Activated T-cell treated with anti-CD3 and anti-CD28 coated beads, Interleukin-2, amount 50 U/mL, for 72 hours (primary cell): ENCODE measurements at regions not wholly inside any gene's neighbourhood (a gene's known extent, or its start where the extent isn't known, plus 50 kb on each side); places are given as distances from the start of the nearest gene placed in this dataset.
"Not testable (repeated sequence)": the region's sequence is repeated elsewhere in the genome, so short reads cannot be mapped to it uniquely, and the experiment has no call there.

Source experiments
- ATAC-seq, 2 donors: fragments of 150-1000 bp; cut with Tn5 transposase; replicated peaks in 1 of 2; 2 replicates each; pipeline ENCODE4 v1.10.0; 2021; ENCODE audit warnings: moderate library complexity in 2 of 2, mild to moderate bottlenecking in 1 of 2
- DNase-seq, 2 donors: peaks; one replicate each; pipeline ENCODE4 v3.0.0; 2021 to 2022; ENCODE audit warnings: mixed read lengths in 1 of 2
- H3K27ac Mint-ChIP-seq: one replicate; pipeline ENCODE4 v1.8.0; 2022; ENCODE audit warnings: mild to moderate bottlenecking, moderate library complexity, mixed read lengths
- H3K27me3 Mint-ChIP-seq: one replicate; pipeline ENCODE4 v1.8.0; 2022; ENCODE audit warnings: low read depth, mixed read lengths
- H3K36me3 Mint-ChIP-seq, 2 donors: one replicate each; pipeline ENCODE4 v1.8.0; 2022; ENCODE audit warnings: mixed read lengths in 2 of 2, mild to moderate bottlenecking in 1 of 2; ENCODE audit not compliant: insufficient read depth in 2 of 2
- H3K4me1 Mint-ChIP-seq: one replicate; pipeline ENCODE4 v1.8.0; 2022; ENCODE audit warnings: low read depth, mixed read lengths
- H3K4me3 Mint-ChIP-seq, 2 donors: one replicate each; pipeline ENCODE4 v1.8.0; 2022; ENCODE audit warnings: mild to moderate bottlenecking in 2 of 2, mixed read lengths in 2 of 2, moderate library complexity in 2 of 2
- H3K9me3 Mint-ChIP-seq, 2 donors: one replicate each; pipeline ENCODE4 v1.8.0; 2022; ENCODE audit warnings: mixed read lengths in 2 of 2

DNA sequence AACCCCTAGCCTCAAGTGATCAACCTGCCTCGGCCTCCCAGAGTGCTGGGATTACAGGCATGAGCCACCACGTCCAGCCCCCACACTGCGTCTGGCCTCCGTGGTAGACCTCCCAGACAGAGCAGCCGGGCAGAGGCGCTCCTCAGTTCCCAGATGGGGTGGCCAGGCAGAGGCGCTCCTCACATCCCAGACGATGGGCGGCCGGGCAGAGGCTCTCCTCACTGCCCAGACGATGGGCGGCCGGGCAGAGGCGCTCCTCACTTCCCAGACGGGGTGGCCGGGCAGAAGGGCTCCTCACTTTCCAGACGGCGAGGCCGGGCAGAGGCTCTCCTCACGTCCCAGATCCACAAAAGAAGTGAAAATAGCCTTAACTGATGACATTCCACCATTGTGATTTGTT is 266.6 kb upstream of the FRG2C start:
- H3K9me3 Mint-ChIP-seq, H3K36me3 Mint-ChIP-seq, H3K4me3 Mint-ChIP-seq, DNase-seq, ATAC-seq, H3K27me3 Mint-ChIP-seq, H3K4me1 Mint-ChIP-seq, H3K27ac Mint-ChIP-seq: not testable (repeated sequence)

DNA sequence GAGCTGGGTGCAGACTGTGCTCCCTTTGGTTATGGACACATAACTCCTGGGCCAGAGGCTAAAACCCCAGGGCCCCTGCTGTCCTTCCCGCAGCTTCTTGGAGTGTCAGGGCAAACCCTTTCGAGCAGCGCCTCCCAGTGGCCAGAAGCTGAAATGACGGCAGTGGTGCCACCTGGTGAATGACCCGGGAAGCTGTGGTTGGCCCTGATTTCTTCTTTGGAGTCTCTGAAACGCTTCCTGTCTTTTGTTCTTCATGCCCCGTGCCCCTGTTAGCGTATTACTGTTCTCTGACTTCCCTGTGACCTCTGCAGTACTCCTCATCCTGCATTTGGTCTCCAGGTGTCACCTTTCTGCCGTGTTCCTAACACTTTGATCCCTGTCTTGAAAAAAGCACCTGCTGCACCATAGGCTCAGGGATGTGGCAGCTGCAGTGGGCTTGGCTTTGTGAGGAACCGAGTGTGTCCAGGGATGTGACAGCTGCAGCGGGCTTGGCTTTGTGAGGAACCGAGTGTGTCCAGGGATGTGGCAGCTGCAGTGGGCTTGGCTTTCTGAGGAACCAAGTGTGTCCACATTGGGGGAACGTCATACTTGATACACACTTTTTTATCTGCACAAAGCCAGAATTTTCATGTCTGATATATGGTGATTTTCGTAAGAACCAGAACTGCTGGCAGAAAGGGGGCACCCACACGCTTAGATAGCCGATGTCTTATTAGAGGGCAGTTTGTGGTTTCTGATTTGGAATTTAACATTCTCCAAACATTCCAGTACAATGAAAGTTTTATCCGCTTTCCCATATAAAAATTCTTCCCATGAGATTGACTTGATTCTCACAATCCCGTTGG is 241.8 kb upstream of the FRG2C start:
- not testable (repeated sequence) for ATAC-seq, H3K36me3 Mint-ChIP-seq, H3K27ac Mint-ChIP-seq

GRCh38 chr3:75425379-75425778 is 238.7 kb upstream of the FRG2C start:
- H3K36me3 Mint-ChIP-seq, H3K4me3 Mint-ChIP-seq, H3K27ac Mint-ChIP-seq, H3K9me3 Mint-ChIP-seq, DNase-seq, H3K4me1 Mint-ChIP-seq, ATAC-seq, H3K27me3 Mint-ChIP-seq: not testable (repeated sequence)

More for the DNA sequence above, 241.8 kb upstream of the FRG2C start:
- not testable (repeated sequence) for H3K27me3 Mint-ChIP-seq, H3K4me3 Mint-ChIP-seq, H3K9me3 Mint-ChIP-seq, H3K4me1 Mint-ChIP-seq
- DNase-seq = peak; percentile 8 to 56

- not testable (repeated sequence) for H3K27ac Mint-ChIP-seq, ATAC-seq, H3K9me3 Mint-ChIP-seq, H3K36me3 Mint-ChIP-seq, H3K27me3 Mint-ChIP-seq, DNase-seq, H3K4me1 Mint-ChIP-seq, H3K4me3 Mint-ChIP-seq
Observed at GRCh38 chr3:75427486-75427885, 236.6 kb upstream of the FRG2C start.

- not testable (repeated sequence) for DNase-seq, H3K27ac Mint-ChIP-seq, H3K4me1 Mint-ChIP-seq, H3K4me3 Mint-ChIP-seq, H3K9me3 Mint-ChIP-seq, ATAC-seq, H3K36me3 Mint-ChIP-seq, H3K27me3 Mint-ChIP-seq
Observed at GRCh38 chr3:75427906-75428305, 236.2 kb upstream of the FRG2C start.

DNA sequence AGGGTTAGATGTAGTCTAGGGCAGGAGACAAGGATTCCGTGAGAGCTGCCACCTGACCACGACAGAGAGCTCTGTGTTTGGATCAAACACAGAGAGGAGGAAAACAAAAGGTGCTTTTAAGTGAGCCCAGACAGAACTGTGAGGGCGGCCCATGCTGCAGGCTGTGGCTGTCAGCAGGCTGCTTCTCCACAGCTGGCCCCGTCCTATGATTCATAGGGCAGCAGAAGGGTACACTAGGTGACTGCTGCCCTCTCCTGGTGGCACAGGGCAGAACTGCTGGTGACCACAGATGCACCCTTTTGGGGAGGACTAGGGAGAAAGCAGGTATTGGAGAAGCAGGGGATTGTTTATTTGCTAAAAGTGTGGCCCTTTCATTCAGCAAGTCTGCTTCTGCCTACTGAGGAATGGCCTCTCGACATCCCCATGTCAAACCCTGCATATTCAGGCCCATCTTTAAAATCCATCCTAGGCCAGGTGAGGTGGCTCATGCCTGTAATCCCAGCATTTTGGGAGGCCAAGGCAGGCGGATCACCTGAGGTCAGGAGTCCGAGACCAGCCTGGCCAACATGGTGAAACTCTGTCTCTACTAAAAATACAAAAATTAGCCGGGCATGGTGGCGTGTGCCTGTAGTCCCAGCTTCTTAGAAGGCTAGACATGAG is 234.4 kb upstream of the FRG2C start:
- not testable (repeated sequence) for H3K9me3 Mint-ChIP-seq
- H3K27ac Mint-ChIP-seq = peak overlapping the region; percentile 50

DNA sequence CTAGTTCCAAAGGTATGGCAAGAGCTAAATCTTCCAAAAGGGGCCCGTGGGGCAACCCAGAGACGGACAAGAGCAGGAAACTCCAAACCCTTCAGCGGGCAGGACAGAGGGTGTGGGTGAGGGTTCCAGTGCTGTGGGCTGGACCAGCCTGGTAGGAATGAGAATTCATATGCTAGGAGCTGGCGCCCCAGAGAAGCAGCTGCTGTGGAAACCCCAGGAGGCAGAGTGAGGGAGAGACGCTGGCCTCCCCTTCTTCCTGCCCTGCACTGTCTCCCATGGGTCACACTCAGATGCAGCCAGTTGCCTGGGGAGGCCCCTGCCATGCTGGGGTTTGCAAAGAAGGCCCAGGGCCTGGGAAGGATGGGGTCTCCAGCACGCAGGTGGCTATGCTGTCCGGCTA is 233.7 kb upstream of the FRG2C start:
- H3K4me1 Mint-ChIP-seq = peaks cover 14% of the 10 kb centered on the region
- DNase-seq, H3K9me3 Mint-ChIP-seq, H3K36me3 Mint-ChIP-seq, ATAC-seq, H3K4me3 Mint-ChIP-seq, H3K27ac Mint-ChIP-seq, H3K27me3 Mint-ChIP-seq: not testable (repeated sequence)

More for the DNA sequence above, 234.4 kb upstream of the FRG2C start:
- not testable (repeated sequence) for H3K27me3 Mint-ChIP-seq, H3K36me3 Mint-ChIP-seq, ATAC-seq, H3K4me3 Mint-ChIP-seq
- DNase-seq = peak; percentile 64 to 77
- H3K4me1 Mint-ChIP-seq = peaks cover 14% of the 10 kb centered on the region

DNA sequence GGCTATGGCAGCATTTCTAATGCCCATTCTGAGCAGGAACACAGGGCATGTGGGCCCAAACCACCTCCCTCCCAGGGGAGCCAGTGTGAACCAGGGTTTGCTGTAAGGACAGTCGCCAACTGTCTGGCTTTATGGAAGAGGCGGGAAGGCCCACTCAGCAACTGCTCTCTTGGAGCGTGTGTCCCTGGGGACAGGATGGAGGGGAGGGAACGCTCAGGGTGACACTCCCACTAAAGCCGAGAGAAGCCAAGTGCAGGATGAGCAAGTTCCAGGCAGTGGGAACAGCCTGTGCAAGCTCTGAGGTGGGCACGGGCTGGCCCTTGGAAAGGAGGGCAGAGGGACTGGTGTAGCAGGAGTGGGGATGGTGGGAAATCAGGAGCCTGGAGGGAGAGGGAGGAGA is 233.0 kb upstream of the FRG2C start:
- H3K4me1 Mint-ChIP-seq = peaks cover 14% of the 10 kb centered on the region
- H3K9me3 Mint-ChIP-seq, ATAC-seq, H3K27me3 Mint-ChIP-seq, H3K27ac Mint-ChIP-seq, DNase-seq, H3K4me3 Mint-ChIP-seq, H3K36me3 Mint-ChIP-seq: not testable (repeated sequence)

DNA sequence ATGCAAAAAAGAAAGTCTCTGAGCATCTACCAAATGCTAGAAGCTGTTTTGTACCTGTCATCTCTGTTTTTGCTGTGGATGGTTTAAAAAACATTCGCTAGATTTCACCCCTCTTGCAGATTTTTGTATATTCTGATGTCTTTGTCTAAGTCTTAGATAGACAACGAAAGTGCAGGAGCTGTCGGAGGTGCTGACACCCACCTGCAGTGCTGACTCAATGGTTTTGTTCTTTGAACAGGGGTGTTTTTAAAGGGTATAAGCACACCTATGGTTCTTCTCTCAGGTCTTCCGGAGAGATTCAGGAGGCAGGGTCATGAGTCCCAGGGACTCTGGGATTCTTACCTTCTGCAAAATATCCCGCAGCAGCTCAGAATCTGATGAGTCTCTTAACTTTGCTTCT is 231.7 kb upstream of the FRG2C start:
- not testable (repeated sequence) for H3K36me3 Mint-ChIP-seq, ATAC-seq, H3K27ac Mint-ChIP-seq, H3K4me3 Mint-ChIP-seq, H3K9me3 Mint-ChIP-seq, DNase-seq, H3K27me3 Mint-ChIP-seq
- peaks cover 14% of the 10 kb centered on the region for H3K4me1 Mint-ChIP-seq

- H3K36me3 Mint-ChIP-seq, H3K9me3 Mint-ChIP-seq, H3K27ac Mint-ChIP-seq, H3K27me3 Mint-ChIP-seq, DNase-seq, ATAC-seq, H3K4me3 Mint-ChIP-seq: not testable (repeated sequence)
- H3K4me1 Mint-ChIP-seq = peaks cover 14% of the 10 kb centered on the region
Observed at GRCh38 chr3:75432885-75433284, 231.2 kb upstream of the FRG2C start.

DNA sequence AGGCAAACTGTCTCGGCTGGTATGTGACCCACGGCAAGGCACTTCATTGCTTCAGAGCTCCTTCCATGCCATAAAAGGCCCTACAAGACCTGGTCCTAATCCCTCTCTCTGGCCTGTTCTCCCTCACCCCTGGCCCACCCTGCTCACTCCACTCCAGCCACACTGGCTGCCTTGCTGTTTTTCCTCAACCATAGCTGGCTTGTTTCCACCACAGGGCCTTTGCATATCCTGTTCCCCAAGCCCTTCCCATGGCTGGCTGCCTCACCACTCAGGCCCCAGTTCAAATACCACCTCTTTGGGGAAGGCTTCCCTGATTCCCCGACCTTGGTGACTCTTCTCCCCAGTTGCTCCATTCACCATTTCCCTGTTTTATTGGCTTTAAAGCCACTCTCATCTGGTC is 230.8 kb upstream of the FRG2C start:
- H3K4me1 Mint-ChIP-seq = peaks cover 14% of the 10 kb centered on the region
- not testable (repeated sequence) for H3K27me3 Mint-ChIP-seq, H3K9me3 Mint-ChIP-seq, DNase-seq, H3K36me3 Mint-ChIP-seq, ATAC-seq
- H3K27ac Mint-ChIP-seq = peak overlapping the region; percentile 70
- peak overlapping the region in 1 of 2 donors; percentile 98 for H3K4me3 Mint-ChIP-seq

DNA sequence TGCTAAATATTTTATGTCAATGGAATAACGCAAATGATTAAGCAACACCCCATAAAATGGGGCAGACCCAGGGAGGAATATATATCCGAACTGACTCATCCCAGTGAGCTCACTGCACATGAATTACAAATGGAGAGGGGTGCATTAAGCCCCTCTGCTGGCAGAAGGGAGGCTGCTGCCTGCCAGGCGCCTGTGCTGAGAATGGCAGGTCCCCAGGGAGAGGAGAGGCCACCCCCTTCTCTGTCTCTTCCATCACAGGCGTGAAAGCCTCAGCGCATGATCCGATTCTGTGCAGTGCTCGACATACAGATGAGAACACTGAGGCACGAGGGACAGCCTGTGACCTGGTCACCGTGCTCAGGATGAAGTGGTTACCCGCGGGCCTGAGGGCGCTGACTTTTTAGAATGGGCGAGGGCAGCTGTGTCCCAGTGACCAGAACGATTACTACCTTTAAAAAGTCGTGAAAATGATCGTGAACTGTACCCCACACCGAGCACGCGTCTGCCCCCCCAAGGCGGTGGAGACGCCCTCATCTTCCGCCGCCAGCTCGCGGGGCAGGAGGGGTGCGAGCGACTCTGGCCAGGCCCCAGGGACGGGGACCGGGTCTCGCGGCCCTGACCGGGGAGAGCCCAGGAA is 229.7 kb upstream of the FRG2C start:
- ATAC-seq, H3K9me3 Mint-ChIP-seq, H3K4me1 Mint-ChIP-seq, H3K36me3 Mint-ChIP-seq, H3K27me3 Mint-ChIP-seq: not testable (repeated sequence)
- peak overlapping the region; percentile 38 for H3K27ac Mint-ChIP-seq
- H3K4me3 Mint-ChIP-seq = peak overlapping the region; percentile 94 to 98
- DNase-seq = peak in 1 of 2 donors; percentile 3
